Astrocyte of the cerebellum (primary cell): ENCODE measurements at regions not wholly inside any gene's neighbourhood (a gene's known extent, or its start where the extent isn't known, plus 50 kb on each side); places are given as distances from the start of the nearest gene placed in this dataset.
"Not testable (repeated sequence)": the region's sequence is repeated elsewhere in the genome, so short reads cannot be mapped to it uniquely, and the experiment has no call there.

Experiments used
- DNase-seq: peaks from one replicate; pipeline ENCODE4 v3.0.0-alpha.2; 2011; ENCODE audit warnings: low read depth
- H3K4me3 ChIP-seq: 2 replicates; pipeline ENCODE4 v1.5.1; 2011; ENCODE audit warnings: mild to moderate bottlenecking, low read depth, low read length, moderate library complexity
- in situ Hi-C: cut with HindIII; loops from 2 replicates; pipeline ENCODE4 v1.10.0; 2017; ENCODE audit warnings: low sequenced_read_pairs
- TF ChIP-seq, protein P1 (sequence below): IDR thresholded peaks from 2 replicates; pipeline ENCODE4 v1.5.1; 2012; ENCODE audit warnings: low read length, low read depth, moderate library complexity, mild to moderate bottlenecking; ENCODE audit errors: missing control alignments

DNA sequence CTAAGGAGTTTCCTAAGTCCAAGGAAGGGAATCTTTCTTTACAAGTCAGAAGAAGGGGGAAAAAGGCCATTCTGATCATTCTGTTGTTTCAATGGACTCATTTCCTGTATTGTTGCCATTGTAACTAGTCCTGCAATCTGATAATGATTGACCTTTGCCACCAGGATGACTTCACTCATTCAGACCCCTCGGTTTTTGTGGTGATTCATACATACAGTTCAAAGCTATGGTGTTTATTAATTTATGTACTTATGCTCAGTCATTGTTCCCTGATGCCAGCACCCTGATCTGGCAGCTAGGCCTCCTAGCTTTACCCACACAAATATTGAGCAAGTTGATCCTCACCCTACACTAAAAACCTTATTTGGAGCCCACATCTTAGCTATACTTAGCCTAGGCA lies 57.6 kb upstream of the ZNF519 start:
- DNase-seq: no peak

DNA sequence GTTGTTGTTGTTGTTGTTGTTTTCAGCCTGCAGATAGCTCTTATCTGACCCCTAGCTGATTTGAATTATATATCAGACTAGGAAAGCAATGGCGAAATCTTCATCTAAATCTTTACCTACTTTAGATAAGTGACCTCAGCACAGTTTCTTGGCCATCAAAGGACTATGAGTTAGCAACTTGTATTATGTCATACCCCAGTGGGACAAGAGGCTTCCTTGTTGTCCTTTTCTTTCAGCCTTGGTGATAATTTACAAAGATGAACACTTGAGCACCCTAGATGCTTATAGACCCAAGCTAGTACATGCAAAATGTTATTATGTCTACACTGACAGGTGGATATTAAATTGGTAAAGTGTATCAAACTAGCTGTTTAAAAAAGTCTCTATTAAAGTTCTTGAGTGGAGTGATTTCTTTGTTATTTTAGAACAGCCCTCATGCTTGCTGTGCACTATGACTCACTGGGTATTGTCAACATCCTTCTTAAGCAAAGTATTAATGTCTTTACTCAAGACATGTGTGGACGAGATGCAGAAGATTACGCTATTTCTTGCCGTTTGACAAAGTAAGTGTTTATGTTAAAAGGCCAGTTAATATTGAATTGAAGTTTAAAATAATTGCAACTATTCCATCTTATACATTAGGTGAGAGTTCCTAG lies 56.6 kb upstream of the ZNF519 start:
- peak; percentile 5 for DNase-seq
- in situ Hi-C loops, H3K4me3 ChIP-seq: not testable (repeated sequence)

More for the DNA sequence above, 57.6 kb upstream of the ZNF519 start:
- in situ Hi-C loops: no loop called here
- TF ChIP-seq, protein P1, sequence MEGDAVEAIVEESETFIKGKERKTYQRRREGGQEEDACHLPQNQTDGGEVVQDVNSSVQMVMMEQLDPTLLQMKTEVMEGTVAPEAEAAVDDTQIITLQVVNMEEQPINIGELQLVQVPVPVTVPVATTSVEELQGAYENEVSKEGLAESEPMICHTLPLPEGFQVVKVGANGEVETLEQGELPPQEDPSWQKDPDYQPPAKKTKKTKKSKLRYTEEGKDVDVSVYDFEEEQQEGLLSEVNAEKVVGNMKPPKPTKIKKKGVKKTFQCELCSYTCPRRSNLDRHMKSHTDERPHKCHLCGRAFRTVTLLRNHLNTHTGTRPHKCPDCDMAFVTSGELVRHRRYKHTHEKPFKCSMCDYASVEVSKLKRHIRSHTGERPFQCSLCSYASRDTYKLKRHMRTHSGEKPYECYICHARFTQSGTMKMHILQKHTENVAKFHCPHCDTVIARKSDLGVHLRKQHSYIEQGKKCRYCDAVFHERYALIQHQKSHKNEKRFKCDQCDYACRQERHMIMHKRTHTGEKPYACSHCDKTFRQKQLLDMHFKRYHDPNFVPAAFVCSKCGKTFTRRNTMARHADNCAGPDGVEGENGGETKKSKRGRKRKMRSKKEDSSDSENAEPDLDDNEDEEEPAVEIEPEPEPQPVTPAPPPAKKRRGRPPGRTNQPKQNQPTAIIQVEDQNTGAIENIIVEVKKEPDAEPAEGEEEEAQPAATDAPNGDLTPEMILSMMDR: no peak
- no peak overlapping the region for H3K4me3 ChIP-seq
